ENCODE measurements at regions not wholly inside any gene's neighbourhood (a gene's known extent, or its start where the extent isn't known, plus 50 kb on each side); places are given as distances from the start of the nearest gene placed in this dataset.

GRCh38 chr5:167945542-167946384, 345.7 kb upstream of the WWC1 start:
- Mint-ChIP-seq H3K36me3 (no peaks in the 10 kb centered on the region), H3K27ac (no peak overlapping the region), H3K9me3 (peaks cover 0 to 3% (median 0%) of the 10 kb centered on the region in 9 donors), H3K4me3 (no peak overlapping the region), H3K27me3 (peaks cover 0 to 4% (median 0%) of the 10 kb centered on the region in 5 donors), H3K4me1 (peaks cover 0 to under 1% (median 0%) of the 10 kb centered on the region in 4 donors)
- POLR2A ChIA-PET: no interaction called here
- DNase-seq (no peak), ATAC-seq (no peak)

GRCh38 chr5:167947306-167947705, 344.1 kb upstream of the WWC1 start:
- ATAC-seq (no peak), DNase-seq (no peak)
- Mint-ChIP-seq H3K27me3 (peaks cover 0 to 4% (median 0%) of the 10 kb centered on the region in 5 donors), H3K4me3 (no peak overlapping the region), H3K9me3 (peaks cover 0 to 3% (median 0%) of the 10 kb centered on the region in 9 donors), H3K27ac (no peak overlapping the region), H3K4me1 (peaks cover 0 to 5% (median 3%) of the 10 kb centered on the region in 4 donors), H3K36me3 (no peaks in the 10 kb centered on the region)
- POLR2A ChIA-PET: no interaction called here

- no peak for DNase-seq
- H3K4me1 Mint-ChIP-seq: peaks cover 0 to 5% (median 3%) of the 10 kb centered on the region in 4 donors
- POLR2A ChIA-PET: no interaction called here
- peaks cover 0 to 4% (median 0%) of the 10 kb centered on the region in 5 donors for H3K27me3 Mint-ChIP-seq
- no peaks in the 10 kb centered on the region for H3K36me3 Mint-ChIP-seq
- ATAC-seq: no peak
- H3K9me3 Mint-ChIP-seq: peaks cover 0 to 3% (median 0%) of the 10 kb centered on the region in 9 donors
- H3K4me3 Mint-ChIP-seq: no peak overlapping the region
- H3K27ac Mint-ChIP-seq: no peak overlapping the region
These were observed 343.2 kb upstream of the WWC1 start for GRCh38 chr5:167948251-167948650.

- Mint-ChIP-seq H3K4me1 (peaks cover 0 to 5% (median 3%) of the 10 kb centered on the region in 4 donors), H3K27me3 (peaks cover 0 to 4% (median 0%) of the 10 kb centered on the region in 5 donors), H3K4me3 (no peak overlapping the region), H3K36me3 (no peaks in the 10 kb centered on the region), H3K9me3 (peaks cover 0 to 2% (median 0%) of the 10 kb centered on the region in 9 donors), H3K27ac (peak overlapping the region in 1 of 10 donors; percentile 50)
- ATAC-seq (no peak), DNase-seq (no peak)
- POLR2A ChIA-PET: no interaction called here
These were observed 342.0 kb upstream of the WWC1 start for GRCh38 chr5:167949435-167949834.

GRCh38 chr5:167950126-167950721, 341.2 kb upstream of the WWC1 start:
- Mint-ChIP-seq H3K27ac (no peak overlapping the region), H3K4me1 (peaks cover 0 to 5% (median 3%) of the 10 kb centered on the region in 4 donors), H3K4me3 (no peak overlapping the region), H3K36me3 (no peaks in the 10 kb centered on the region), H3K27me3 (peaks cover 0 to 4% (median 0%) of the 10 kb centered on the region in 5 donors), H3K9me3 (peaks cover 0 to 2% (median 0%) of the 10 kb centered on the region in 9 donors)
- POLR2A ChIA-PET: no interaction called here
- DNase-seq (no peak), ATAC-seq (no peak)

GRCh38 chr5:167951116-167951515, 340.3 kb upstream of the WWC1 start:
- no peak for DNase-seq
- Mint-ChIP-seq H3K36me3 (no peaks in the 10 kb centered on the region), H3K4me1 (peaks cover 0 to 5% (median 3%) of the 10 kb centered on the region in 4 donors), H3K27me3 (peaks cover 0 to 4% (median 0%) of the 10 kb centered on the region in 5 donors), H3K4me3 (no peak overlapping the region), H3K9me3 (peaks cover 0 to 3% (median 0%) of the 10 kb centered on the region in 9 donors), H3K27ac (no peak overlapping the region)
- ATAC-seq: no peak
- POLR2A ChIA-PET: no interaction called here

- DNase-seq: no peak
- Mint-ChIP-seq H3K4me1 (peaks cover 0 to 5% (median 3%) of the 10 kb centered on the region in 4 donors), H3K9me3 (peaks cover 0 to 12% (median 5%) of the 10 kb centered on the region in 9 donors), H3K36me3 (no peaks in the 10 kb centered on the region), H3K4me3 (no peak overlapping the region), H3K27ac (no peak overlapping the region), H3K27me3 (peaks cover 0 to 4% (median 0%) of the 10 kb centered on the region in 5 donors)
- no peak for ATAC-seq
- POLR2A ChIA-PET: no interaction called here
These were observed 339.0 kb upstream of the WWC1 start for GRCh38 chr5:167952278-167952995.

GRCh38 chr5:167953151-167953798, 338.2 kb upstream of the WWC1 start:
- POLR2A ChIA-PET: no interaction called here

GRCh38 chr5:167961731-167962130, 329.7 kb upstream of the WWC1 start:
- Mint-ChIP-seq H3K27ac (no peak overlapping the region), H3K4me1 (no peaks in the 10 kb centered on the region), H3K27me3 (peaks cover 0 to 9% (median 0%) of the 10 kb centered on the region in 5 donors), H3K4me3 (no peak overlapping the region), H3K9me3 (peaks cover 0 to 28% (median 10%) of the 10 kb centered on the region in 9 donors), H3K36me3 (peaks cover 0 to 11% (median 0%) of the 10 kb centered on the region in 3 donors)
- ATAC-seq (no peak), DNase-seq (no peak)
- POLR2A ChIA-PET: no interaction called here

More at GRCh38 chr5:167953151-167953798, 338.2 kb upstream of the WWC1 start:
- H3K9me3 Mint-ChIP-seq: peaks cover 0 to 19% (median 8%) of the 10 kb centered on the region in 9 donors
- DNase-seq (no peak), ATAC-seq (no peak)
- H3K4me3 Mint-ChIP-seq: no peak overlapping the region
- H3K27ac Mint-ChIP-seq: no peak overlapping the region
- peaks cover 0 to 5% (median 3%) of the 10 kb centered on the region in 4 donors for H3K4me1 Mint-ChIP-seq
- H3K36me3 Mint-ChIP-seq: peaks cover 0 to 8% (median 0%) of the 10 kb centered on the region in 3 donors
- H3K27me3 Mint-ChIP-seq: peaks cover 0 to 4% (median 0%) of the 10 kb centered on the region in 5 donors

- Mint-ChIP-seq H3K4me3 (no peak overlapping the region), H3K9me3 (peaks cover 0 to 11% (median under 1%) of the 10 kb centered on the region in 9 donors), H3K27me3 (peaks cover 0 to 9% (median 0%) of the 10 kb centered on the region in 5 donors), H3K27ac (no peak overlapping the region), H3K4me1 (no peaks in the 10 kb centered on the region), H3K36me3 (peaks cover 0 to 3% (median 0%) of the 10 kb centered on the region in 3 donors)
- DNase-seq: no peak
- ATAC-seq: no peak
- POLR2A ChIA-PET: no interaction called here
These were observed 326.9 kb upstream of the WWC1 start for GRCh38 chr5:167964529-167964928.

GRCh38 chr5:167965710-167966109, 325.7 kb upstream of the WWC1 start:
- H3K4me3 Mint-ChIP-seq: no peak overlapping the region
- no peak for ATAC-seq
- no peak for DNase-seq

GRCh38 chr5:167966979-167967378, 324.5 kb upstream of the WWC1 start:
- POLR2A ChIA-PET: no interaction called here
- no peak overlapping the region for H3K27ac Mint-ChIP-seq
- H3K27me3 Mint-ChIP-seq: peaks cover 0 to 10% (median 0%) of the 10 kb centered on the region in 5 donors

More at GRCh38 chr5:167965710-167966109, 325.7 kb upstream of the WWC1 start:
- H3K36me3 Mint-ChIP-seq: peaks cover 0 to 3% (median 0%) of the 10 kb centered on the region in 3 donors
- H3K9me3 Mint-ChIP-seq: peaks cover 0 to 6% (median 2%) of the 10 kb centered on the region in 9 donors
- POLR2A ChIA-PET: no interaction called here
- H3K4me1 Mint-ChIP-seq: no peaks in the 10 kb centered on the region
- H3K27me3 Mint-ChIP-seq: peaks cover 0 to 12% (median 0%) of the 10 kb centered on the region in 5 donors
- H3K27ac Mint-ChIP-seq: no peak overlapping the region

More at GRCh38 chr5:167966979-167967378, 324.5 kb upstream of the WWC1 start:
- H3K4me1 Mint-ChIP-seq: no peaks in the 10 kb centered on the region
- H3K4me3 Mint-ChIP-seq: no peak overlapping the region
- H3K9me3 Mint-ChIP-seq: peaks cover 0 to 10% (median 3%) of the 10 kb centered on the region in 9 donors
- no peaks in the 10 kb centered on the region for H3K36me3 Mint-ChIP-seq
- DNase-seq (no peak), ATAC-seq (no peak)
